ENCODE measurements at regions not wholly inside any gene's neighbourhood (a gene's known extent, or its start where the extent isn't known, plus 50 kb on each side); places are given as distances from the start of the nearest gene placed in this dataset.

DNA sequence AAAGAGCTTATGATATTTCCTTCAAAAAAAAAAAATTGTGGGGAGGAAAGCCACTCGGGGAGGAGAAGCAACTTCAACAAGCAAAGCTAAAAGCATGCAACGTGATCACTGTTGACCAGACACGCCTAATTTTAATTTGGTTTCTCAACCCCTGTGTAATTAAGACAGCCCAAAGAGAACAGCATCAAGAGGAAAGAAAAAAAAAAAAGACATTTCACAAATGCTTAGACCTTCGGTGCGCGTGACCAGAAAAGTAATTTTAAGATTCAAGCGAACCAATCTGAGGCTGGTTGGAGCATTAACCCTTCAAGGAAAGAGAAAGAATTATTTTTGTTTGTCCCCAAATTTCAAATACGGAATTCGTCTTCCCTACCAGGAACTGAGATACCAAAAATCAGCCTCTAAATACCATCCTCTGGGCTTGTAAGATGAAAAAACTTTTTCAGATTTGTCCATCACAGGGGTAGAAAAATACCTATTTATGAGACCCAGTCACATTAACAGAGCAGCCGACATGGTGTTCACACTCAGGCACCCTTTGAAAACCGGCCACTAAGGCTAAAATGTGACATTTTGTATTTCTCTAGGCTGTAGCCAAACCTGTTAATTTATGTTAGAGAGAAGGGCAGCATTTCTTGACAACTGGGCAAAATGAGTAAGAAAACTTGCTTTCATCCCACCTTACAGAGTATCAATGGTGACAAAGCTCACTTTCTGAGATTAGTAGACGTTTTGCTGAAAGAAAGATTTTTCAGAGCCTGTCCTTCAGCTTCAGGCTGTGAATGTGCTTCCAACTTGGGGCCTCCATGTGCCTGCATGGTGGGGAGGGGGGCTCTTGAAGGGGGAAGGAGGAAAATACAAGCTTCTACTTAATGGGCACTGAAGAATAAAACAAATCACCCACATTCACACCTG, 179.9 kb upstream of the KLF14 start:
- no peak for DNase-seq

DNA sequence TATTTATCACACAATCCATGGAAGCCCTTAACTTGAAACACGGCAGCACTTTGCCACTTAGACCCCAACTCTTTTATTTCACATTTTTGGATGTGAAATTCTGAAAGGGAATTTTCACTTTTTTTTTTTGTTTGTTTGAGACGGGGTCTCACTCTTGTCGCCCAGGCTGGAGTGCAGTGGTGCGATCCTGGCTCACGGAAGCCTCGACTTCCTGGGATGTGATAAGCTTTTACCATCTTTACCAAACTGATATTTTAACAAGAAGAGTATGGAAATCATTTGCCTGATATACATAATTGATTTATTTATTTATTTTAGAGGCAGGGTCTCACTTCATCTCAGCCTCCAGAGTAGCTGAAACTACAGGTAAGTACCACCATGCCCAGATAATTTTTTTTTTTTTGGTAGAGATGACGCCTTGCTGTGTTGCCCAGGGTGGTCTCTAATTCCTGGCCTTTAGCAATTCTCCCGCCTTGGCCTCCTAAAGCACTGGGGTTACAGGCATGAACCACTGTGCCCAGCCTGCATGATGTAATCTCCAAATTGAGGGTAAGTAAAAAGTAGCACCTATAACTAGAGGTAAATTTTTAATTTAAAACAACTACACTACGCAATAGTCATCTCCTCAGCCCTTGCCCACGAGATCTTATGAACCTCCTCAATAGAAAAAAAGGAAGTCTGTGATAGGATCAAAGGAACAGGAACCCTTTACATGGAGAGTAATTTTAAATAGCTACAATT, 180.7 kb upstream of the KLF14 start:
- no peak for DNase-seq

DNA sequence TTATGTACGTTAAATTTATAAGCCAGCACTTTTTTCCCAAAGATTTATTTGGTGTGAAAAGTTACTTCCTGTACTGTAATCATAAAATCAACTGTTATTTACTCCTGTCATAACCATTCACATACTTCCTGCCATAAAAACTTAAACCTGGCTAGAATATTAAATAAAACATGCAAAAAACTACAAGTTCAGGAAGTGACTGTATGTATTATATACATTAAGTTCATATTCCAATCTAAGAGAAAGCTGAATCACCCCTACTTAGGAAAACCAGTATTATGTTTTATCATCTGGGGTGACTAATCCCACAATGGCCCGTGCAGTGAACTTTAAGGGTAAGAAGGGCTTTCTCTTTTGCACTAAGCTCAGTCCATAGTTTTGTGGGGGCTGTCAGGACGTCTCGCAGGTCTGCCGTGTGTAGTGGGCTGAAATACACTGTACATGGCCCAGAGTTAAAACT, 183.7 kb upstream of the KLF14 start:
- no peak for DNase-seq

DNA sequence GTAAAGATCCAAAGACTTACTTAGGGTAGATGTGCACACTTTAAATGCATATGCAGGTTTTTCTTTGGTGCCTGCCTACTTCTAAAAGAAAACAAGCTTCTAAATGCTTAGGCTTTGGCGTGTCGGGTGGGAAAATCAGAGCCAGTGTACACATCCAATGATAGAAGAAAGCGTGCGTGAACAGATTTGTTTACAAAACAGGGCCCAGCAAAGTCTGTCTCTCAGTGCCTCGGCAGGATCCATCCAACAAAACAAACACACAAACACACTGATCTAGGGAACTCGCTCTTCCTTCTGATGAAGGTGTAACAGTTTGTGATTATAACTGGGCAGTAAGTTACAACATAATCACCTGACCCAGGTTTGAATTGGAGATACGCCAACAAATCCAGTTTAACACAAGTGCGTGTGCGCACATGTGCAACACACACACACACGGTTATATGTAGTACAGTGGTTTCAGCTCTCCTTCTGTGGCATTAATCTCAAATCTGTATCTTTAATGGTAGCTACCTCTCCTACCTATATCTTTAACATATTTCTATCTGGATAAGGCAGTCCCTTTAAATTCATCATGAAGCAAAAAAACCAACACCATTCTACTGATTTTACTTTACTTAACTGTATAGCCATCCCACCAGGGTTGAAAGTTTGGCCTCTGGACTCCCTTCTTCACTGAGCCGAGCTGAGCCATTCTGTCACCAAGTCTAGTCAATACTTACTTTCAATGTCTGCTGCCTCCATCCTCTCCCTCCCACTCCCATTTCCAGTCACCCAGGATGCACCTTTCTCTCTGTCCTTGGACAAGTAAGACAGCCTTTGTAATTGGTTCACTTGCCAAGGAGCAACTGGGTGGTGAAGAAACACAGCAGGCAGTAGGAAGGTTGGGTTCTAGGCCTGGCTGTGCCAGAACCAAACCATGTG, 184.4 kb upstream of the KLF14 start:
- no peak for DNase-seq

DNA sequence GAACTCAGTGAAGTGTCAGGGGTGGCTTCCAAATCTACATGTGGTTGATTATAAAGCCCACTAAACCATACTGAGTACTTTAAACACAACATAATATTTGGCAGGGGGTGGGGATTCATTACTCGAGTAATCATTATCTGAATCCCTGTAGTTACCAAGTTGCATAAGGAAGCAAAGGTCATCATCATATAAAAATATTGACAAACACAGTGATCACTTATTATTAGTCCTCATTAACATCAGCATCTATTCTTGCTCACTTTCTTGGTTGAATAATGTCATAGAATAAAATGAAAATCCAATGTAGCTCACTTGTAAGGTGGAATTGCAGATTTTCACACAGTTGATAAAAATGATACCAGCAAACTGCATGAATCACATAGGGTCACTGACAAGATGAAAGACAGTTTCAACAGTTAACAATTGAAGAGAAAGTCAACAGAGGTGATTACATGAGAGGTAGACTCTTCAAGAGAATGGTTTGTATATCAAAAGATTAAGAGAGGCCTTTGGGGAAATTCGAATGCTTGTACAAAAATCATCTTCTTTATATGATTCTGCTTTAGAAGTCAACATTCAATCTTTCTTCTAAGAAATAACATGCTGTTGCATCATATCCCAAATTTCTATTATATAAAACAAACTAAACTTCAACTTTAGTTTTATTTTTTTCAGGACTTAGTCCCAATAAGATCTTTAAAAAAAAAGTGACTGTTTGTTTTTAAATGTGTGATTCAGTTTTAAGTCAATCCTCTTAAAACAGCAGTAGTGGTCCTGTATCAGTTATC, 185.5 kb upstream of the KLF14 start:
- DNase-seq: no peak

DNA sequence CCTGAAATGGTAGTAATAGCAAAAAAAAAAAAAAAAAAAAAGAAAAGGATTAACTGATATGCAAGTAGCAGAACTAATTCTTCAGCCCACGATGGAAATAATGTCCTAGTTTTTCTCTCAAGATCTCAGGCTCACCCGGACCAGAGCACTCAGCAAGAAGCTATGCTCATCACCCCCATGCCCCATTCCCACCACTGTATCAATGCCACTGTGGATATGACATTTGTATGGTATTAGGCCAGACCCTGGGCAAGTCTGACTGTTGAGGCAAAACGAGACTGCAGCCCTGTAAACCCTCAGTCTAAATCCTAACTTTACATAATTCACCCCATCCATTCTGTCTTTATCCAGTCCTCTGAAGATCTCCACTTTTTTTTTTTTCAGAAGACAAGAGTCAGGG, 186.1 kb upstream of the KLF14 start:
- DNase-seq: no peak

DNA sequence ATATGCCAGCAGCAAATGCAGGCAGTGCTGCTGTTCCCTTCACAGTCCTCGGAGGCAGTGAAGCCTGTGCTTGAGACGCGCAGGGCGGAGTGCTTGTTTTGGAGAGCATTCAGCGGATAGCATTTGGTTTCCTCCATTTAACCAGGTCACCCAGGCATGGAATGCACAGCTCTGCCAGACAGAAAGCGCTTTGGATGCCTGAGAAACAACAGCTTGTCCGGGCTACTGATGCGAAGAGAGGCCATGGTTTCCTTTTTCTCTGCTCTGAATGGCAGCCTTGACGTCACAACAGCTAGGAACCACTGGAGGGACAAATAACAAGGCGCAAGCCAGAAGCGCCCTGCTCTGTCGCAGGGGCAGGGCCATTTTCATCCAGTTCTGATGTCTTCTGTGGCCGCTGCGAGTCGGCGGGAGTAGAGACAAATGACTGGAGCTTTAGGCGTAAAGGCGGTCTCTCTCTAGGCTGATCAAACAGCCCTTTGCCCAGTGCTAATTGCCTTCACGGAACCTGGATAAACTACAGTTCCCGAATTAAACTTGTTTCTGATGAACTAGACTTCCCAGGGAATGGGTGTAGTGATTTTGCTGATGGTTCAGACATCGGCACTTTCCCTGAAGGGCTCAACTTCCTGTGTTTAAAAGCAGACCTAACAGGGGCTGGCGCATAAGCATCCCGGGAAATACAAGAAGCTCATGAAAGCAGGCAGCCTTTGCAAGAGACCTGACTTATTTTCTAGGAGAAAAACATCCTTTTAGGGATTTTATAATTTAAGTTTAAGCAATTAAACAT, 187.6 kb upstream of the KLF14 start:
- DNase-seq: peak; percentile 83

DNA sequence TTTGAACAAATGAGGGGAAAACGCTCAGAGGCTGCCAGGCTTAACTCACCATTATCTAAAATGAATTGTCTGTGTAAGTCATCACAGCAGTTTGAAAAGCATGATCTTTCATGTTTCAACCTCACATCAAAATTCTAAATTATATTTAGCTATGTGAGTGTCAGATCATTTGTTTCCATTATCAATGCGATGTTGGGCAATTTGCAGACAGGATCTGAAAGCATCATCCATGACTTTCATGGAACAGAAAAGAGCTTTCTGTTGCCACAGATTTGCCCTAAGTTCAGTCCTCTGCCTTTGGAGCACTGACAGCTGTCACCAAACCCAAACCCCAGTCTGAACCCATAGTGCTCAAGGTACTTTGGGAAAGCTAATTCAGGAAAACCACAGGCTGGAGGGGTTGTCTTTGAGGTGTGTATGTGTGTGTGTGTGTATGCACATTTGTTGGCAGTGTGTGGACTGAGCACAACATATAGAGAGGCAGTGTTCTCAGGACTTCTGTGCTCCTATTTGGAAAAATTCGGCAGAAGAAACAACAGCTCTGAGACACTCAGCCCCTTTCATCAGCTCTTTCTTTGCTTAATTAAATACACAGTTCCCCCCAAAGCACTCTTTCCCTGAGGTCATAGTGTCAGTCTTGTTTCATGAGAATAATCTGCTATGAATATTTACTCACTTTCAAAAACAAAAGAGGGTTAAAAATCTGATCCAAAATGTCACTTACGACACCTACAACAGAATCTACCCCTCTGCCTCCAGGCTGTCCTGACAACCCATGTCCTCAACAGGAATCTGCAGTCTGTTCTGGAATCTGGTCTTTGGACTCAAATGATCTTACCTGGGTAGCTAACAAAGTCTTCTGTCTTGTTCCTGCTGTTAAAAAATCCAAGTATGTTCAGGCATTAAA, 188.5 kb upstream of the KLF14 start:
- no peak for DNase-seq

DNA sequence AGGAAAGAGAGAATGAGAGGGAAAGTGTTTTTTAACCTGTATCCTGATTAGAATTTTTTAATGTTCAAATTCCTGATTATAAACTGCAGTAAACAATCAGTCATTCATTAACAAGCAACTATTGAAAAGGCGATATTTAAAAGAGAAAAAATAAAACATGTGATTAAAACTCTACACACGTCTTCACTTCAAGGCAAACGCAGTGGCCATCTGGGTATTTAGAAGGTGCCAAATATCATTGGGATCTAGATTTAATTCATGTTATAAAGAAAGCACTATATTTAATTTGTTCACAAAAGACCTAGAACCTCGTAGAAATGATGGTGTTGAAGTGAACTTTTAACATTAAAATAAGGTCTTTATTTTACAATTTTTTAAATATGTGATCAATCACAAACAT, 189.4 kb upstream of the KLF14 start:
- no peak for DNase-seq

DNA sequence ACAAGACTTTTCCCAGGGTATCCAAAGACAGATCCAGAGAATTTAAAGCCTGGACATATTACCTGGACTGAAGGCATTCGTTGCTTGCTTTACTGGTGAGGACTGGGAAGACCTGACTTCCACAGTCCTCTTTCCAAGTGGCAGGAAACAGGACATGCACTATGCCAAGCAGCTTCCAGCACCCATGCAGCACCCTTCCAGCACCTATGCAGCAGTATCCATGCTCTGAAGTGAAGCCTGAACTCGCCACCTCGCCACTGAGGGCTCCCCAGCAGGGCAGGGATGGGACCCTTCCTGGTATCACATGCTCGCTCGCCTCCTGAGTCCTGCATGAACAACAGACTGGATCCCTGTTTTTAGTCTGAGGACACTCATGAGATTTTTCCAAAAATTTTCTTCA, 189.9 kb upstream of the KLF14 start:
- no peak for DNase-seq

DNA sequence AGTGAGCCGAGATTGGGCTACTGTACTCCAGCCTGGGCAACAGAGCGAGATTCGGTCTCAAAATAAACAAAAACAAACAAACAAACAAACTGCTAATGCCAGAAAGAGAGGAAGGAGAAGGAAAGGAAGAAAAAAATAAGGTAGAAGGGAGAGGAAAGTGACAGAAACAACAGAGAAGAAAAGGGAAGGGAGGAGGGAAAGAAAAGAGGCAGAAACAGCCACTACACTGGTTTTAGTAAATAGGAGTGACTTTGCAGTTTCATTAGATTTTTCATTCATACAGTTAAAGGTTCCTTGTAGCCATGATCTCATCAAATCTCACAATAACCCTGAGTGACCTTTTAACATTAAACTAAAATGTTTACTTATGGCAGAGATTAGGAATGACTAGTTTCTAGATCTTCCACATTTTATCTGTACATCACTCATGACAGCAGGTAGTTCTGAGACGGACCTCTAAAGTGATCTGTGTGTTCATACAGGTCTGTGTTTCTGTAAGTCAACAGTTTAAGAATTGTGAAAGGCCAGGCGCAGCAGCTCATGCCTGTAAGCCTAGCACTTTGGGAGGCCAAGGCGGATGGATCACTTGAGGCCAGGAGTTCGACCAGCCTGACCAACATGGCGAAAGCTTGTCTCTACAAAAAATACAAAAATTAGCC, 191.3 kb upstream of the KLF14 start:
- no peak for DNase-seq

DNA sequence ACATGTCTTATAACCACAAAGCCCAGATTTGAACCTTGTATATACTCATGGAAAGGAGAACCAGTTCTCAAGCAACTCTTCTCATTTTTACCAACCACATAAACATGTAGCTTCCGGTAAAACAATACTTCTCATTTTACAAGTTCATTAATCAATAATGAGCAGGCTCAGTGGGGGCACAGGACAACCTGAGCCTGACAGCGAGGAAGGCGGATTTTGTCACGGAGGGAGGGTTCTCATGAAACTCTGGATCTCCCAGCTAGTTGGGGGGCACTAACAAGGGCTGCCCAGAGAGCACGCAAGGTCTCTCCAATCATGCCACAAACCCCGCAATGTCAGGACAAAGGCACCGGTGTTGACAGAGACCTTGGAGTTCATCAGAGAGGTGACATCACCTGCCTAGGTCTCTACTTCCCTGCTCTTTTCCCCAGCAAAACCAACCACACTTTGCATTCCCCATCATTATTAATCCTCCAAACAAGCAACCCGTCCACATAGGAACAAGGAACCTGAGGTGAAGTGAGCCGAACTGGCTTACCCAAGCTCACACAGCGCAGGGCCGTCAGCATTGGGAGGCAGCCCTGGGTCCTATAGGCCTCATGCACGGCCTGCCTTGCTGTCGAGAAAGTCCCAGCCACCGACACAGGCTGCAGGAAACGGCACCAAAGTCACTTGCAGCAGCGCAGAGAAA, 192.1 kb upstream of the KLF14 start:
- no peak for DNase-seq

DNA sequence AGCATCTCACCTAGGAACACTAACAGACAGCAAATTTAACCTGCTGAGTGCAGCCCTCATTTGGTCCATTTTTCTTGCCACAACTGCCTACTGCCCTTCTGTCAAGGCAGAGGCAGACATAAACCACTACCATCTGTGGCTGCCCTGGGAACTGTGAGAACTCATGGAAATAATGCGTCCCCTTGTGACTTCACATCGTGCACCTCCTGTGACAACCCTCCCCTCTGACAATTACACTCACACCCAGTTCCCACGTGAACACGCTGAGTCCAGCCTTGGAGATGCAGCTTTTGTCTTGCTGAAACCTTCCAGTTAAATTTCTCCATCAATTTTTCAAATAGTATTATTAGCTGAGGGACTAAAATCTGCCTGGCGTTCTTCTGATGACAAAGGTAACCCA, 193.1 kb upstream of the KLF14 start:
- no peak for DNase-seq

DNA sequence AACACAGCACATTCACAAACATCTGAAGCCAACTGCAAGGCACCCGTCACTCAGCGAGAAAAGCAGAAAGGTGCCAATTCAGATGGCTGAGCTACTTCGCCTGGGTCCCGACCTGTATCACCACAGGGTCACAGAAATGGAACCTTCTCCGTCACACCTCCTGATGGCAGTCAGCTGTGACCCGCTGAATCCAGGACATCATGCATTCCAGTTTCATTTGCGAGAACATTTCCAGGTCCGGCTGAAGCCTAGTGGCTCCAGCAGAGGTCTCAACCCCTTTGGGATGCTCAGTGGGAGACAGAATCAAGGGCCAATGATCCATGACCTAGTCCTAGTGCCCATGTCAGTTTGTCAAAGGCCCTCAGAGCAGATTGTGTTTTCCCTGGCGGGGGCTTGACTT, 193.6 kb upstream of the KLF14 start:
- DNase-seq: no peak

DNA sequence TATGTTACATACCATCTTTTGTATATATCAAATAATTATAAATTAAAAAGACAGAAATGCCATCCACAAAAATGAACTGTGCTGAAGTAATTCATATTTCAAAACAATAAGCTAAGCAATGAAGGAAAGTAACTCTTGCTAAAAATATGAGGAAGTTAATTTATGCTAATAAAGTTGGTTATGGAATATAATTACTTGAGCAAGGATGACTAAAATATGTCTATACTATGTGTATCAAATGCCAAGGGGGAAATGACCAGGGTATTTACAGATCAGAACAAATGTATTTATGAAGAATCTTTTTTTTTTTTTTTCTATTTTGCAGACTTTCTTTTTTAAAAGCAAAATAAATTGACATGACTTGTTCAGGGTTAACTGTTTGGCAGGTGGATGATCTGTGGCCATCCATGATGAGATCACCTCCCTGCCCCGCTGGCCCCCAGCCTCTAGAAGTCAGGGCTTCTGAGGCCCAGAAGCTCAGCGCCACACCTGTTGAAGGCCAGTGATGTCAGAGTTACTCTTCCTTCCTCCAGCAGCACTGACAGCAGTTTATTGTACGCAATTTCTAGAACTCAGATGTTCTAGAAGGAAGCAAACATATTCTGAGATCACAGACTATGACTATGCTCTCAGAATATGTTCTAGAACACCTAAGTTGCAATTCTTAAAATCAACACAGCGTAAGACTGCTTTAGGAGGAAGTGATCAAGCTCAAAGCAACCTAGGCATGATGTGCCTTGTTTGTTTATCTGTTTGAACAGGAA, 196.1 kb upstream of the KLF14 start:
- no peak for DNase-seq

DNA sequence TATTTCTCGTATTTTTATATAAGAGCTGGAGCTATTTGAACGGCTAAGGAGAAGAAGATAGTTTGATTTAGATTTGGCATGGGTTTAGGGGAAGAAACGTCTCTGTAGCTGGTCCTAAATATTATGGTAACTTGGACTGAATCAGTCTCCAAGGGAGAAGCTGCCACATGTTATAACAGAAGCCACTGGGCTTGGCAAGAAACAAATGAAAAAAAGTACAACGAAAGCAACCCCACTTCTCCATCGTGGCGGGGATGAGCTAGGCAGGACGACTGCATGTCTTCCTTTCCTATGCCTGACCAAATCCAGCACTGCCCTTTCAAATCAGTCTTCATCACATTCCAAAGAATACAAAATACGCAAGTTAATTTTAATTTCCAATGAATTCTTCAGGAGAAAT, 196.7 kb upstream of the KLF14 start:
- DNase-seq: no peak

DNA sequence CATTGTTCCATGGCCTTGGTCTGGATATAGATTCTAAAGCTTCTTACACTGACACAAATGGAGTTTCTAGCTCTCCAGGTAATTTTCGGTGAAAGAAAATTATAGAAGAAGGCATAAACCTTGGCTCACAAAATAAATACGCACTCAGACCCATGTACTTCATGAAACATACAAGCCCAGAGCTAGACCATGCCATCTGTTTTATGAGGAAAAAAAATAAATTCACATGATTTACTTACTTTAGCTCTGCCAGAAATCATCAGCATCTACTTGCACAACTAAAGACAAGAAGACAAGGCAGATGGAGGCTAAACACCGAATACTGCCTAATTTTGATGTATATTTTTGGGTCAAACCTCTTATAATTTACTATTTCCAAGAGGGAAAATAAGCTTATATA, 197.4 kb upstream of the KLF14 start:
- DNase-seq: no peak

DNA sequence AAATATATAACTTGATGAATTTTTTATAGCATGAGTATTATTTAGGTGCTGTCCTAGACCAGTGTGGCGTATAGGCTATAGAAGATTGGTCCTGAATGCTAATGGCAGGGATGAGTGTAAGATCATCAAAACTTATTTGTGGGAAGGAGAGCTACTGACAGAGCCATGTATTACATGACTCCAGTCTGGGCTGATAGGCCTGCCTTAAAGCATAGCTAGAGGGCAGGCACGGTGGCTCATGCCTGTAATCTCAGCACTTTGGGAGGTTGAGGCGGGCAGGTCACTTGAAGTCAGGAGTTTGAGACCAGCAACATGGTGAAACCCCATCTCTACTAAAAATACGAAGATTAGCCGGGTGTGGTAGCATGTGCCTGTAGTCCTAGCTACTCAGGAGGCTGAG, 198.1 kb upstream of the KLF14 start:
- DNase-seq: no peak
